ENCODE measurements at regions not wholly inside any gene's neighbourhood (a gene's known extent, or its start where the extent isn't known, plus 50 kb on each side); places are given as distances from the start of the nearest gene placed in this dataset.
"Not testable (repeated sequence)": the region's sequence is repeated elsewhere in the genome, so short reads cannot be mapped to it uniquely, and the experiment has no call there.

DNA sequence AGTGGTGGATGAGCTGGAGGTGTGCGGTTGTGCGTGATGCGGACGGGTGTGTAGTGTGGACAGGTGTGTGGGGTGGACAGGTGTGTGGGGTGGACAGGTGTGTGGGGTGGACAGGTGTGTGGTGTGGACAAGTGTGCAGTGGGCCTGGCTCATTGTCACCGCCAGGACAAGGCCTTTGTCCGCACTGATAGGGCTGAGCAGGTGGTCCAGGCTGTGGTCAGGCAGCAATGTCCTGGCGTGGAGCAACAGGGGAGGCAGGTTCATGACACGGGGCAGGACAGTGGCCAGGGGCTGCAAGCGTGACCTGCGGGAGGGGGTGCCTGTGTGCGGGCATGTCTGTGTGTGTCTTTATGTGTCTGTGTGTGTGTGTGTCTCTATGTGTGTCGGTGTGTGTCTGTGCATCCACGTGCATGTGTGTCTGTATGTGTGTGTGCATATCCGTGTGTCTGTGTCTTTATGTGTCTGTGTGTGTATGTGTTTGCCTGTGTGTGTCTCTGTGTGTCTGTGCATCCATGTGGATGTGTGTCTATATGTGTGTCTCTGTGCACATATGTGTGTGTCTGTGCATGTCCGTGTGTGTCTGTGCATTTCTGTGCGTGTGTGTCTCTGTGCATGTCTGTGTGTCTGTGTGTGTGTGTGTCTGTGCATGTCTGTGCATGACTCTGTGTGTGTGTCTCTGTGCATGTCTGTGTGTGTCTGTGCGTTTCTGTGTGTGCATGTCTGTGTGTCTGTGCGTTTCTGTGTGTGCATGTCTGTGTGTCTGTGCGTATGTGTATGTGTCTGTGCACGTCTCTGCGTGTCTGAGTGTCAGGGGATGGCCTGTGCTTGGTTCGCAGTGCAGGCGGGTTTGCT, 161.0 kb downstream of the TMEM121 start:
- H3K27me3 ChIP-seq (ENCODE audit: control insufficient read depth, insufficient read depth, low read length); H3K4me1 ChIP-seq (ENCODE audit: control insufficient read depth, insufficient read depth, low read length); H3K4me3 ChIP-seq (ENCODE audit: low read length); DNase-seq; H3K36me3 ChIP-seq (ENCODE audit: control insufficient read depth, insufficient read depth, low read length); H3K27ac ChIP-seq (ENCODE audit: low read length): not testable (repeated sequence)
- WGBS (ENCODE audit: insufficient coverage, low lambda C conversion rate), result no CpG with 5 or more reads among the region's 23 CpGs
- H3K9me3 ChIP-seq (ENCODE audit: control insufficient read depth, low read depth, low read length), result peaks cover 59% of the 10 kb centered on the region

DNA sequence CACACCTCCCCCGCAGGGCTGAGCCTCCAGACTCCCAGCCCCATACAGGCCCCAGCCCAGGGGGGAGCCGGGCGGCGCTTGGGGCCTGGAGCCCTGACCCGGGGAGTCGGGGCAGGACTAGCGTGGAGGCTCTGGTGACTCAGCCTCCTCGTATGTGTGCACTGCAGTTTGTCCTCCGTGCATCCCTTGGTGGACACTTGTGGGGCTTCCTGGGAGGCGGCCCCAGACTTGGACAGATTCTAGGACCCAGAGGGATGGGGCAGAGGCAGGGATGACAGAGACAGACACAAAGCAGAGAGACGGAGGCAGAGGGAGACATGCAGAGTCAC, 161.6 kb downstream of the TMEM121 start:
- not testable (repeated sequence) for DNase-seq; H3K4me1 ChIP-seq (ENCODE audit: control insufficient read depth, insufficient read depth, low read length); H3K27me3 ChIP-seq (ENCODE audit: control insufficient read depth, insufficient read depth, low read length); H3K4me3 ChIP-seq (ENCODE audit: low read length); H3K36me3 ChIP-seq (ENCODE audit: control insufficient read depth, insufficient read depth, low read length); H3K27ac ChIP-seq (ENCODE audit: low read length)
- no CpG with 5 or more reads among the region's 11 CpGs for WGBS (ENCODE audit: insufficient coverage, low lambda C conversion rate)
- peaks cover 57% of the 10 kb centered on the region for H3K9me3 ChIP-seq (ENCODE audit: control insufficient read depth, low read depth, low read length)

DNA sequence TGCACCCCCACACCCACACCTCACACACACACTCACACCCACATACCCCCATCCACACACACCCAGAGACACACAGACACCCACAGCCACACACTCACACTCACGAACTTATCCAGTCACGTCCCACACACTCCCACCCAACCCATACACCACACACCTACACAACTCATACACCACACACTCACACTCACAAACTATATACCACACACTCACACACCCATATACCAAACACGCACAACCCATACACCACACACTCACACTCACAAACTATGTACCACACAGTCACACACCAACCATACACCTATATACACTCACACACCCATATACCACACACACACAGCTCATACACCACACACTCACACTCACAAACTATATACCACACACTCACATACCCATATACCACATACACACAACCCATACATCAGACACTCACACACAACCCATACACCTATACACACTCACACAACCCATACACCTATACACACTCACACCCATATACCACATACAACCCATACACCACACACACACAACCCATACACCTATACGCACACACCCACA, 162.4 kb downstream of the TMEM121 start:
- H3K27me3 ChIP-seq (ENCODE audit: control insufficient read depth, insufficient read depth, low read length); DNase-seq; H3K4me1 ChIP-seq (ENCODE audit: control insufficient read depth, insufficient read depth, low read length); H3K36me3 ChIP-seq (ENCODE audit: control insufficient read depth, insufficient read depth, low read length); H3K27ac ChIP-seq (ENCODE audit: low read length); H3K4me3 ChIP-seq (ENCODE audit: low read length): not testable (repeated sequence)
- H3K9me3 ChIP-seq (ENCODE audit: control insufficient read depth, low read depth, low read length), result peaks cover 53% of the 10 kb centered on the region
- 89% methylated on average over 1 of the region's 4 CpGs for WGBS (ENCODE audit: insufficient coverage, low lambda C conversion rate)

DNA sequence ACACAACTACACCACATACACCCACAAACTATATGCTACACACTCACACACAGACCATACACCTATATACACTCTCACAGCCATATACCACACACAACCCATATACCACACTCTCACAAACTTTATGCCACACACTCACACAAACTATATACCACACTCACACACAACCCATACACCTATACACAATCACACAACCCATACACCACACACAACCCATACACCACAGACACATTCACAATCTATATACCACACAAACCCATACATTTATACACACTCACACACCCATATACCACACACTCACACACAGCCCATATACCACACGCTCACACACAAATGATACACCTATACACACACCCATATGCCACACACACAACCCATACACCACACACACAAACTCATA, 163.3 kb downstream of the TMEM121 start:
- H3K27me3 ChIP-seq (ENCODE audit: control insufficient read depth, insufficient read depth, low read length), result no peaks in the 10 kb centered on the region
- H3K27ac ChIP-seq (ENCODE audit: low read length), result no peak overlapping the region
- no peaks in the 10 kb centered on the region for H3K36me3 ChIP-seq (ENCODE audit: control insufficient read depth, insufficient read depth, low read length)
- no peak overlapping the region for H3K4me3 ChIP-seq (ENCODE audit: low read length)
- no CpG with 5 or more reads among the region's 1 CpG for WGBS (ENCODE audit: insufficient coverage, low lambda C conversion rate)
- peaks cover 57% of the 10 kb centered on the region for H3K9me3 ChIP-seq (ENCODE audit: control insufficient read depth, low read depth, low read length)
- no peak for DNase-seq
- no peaks in the 10 kb centered on the region for H3K4me1 ChIP-seq (ENCODE audit: control insufficient read depth, insufficient read depth, low read length)

DNA sequence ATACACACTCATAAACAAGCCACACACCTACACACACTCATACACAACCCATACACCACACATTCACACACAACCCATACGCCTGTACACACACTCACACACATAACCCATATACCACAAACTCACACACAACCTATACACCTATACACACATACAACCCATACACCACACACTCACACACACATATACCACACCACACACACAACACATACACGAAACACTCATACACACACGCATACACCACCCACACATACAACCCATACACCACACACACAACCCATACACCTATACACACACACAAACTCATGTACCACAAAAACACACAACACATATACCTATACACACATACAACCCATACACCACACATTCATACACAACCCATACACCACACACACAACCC, 164.3 kb downstream of the TMEM121 start:
- no peak for DNase-seq
- no peak overlapping the region for H3K27ac ChIP-seq (ENCODE audit: low read length)

DNA sequence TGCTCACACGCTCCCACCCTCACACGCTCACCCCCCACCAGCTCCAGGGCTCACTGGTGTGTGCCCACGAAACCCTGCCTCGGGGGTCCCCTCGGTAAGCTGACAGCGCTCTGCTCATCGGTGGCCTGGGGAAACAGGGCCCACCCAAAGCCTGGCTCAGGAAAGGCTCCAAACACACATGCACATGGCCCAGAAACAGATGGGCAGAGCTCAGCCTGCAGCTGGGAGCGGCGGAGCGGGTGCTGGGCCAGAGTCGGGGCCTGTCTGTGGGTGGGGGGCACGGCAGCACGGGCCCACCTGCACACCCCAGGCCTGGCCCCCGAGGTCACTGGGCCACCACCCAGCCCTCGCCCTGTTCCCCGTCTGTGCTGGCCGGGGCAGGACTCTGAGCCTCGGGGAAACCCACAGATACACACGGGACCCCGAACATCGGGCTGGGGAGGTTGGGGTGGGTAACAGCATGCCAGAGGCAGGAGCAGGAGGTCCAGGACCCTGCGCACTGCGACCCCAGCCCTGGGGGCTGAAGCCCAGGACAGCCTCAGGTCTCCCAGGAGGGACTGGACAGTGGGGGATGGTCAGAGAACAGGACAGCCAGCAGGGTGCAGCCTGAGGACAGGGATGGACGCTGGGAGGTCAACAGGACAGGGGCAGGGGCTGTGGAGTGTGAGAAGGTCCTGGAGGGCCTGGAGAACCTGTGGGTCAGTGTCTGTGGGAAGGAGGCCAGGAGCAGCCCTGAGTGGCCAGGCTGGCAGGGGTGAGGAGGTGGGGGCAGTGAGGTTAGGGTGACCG, 165.1 kb downstream of the TMEM121 start:
- H3K27ac ChIP-seq (ENCODE audit: low read length); DNase-seq; H3K4me1 ChIP-seq (ENCODE audit: control insufficient read depth, insufficient read depth, low read length); H3K36me3 ChIP-seq (ENCODE audit: control insufficient read depth, insufficient read depth, low read length); H3K4me3 ChIP-seq (ENCODE audit: low read length); H3K27me3 ChIP-seq (ENCODE audit: control insufficient read depth, insufficient read depth, low read length): not testable (repeated sequence)
- no CpG with 5 or more reads among the region's 25 CpGs for WGBS (ENCODE audit: insufficient coverage, low lambda C conversion rate)
- H3K9me3 ChIP-seq (ENCODE audit: control insufficient read depth, low read depth, low read length), result peaks cover 57% of the 10 kb centered on the region

More for the DNA sequence above, 164.3 kb downstream of the TMEM121 start:
- H3K4me1 ChIP-seq (ENCODE audit: control insufficient read depth, insufficient read depth, low read length), result no peaks in the 10 kb centered on the region
- H3K9me3 ChIP-seq (ENCODE audit: control insufficient read depth, low read depth, low read length), result peaks cover 58% of the 10 kb centered on the region
- no peaks in the 10 kb centered on the region for H3K36me3 ChIP-seq (ENCODE audit: control insufficient read depth, insufficient read depth, low read length)
- WGBS (ENCODE audit: insufficient coverage, low lambda C conversion rate), result 100% methylated on average over 1 of the region's 3 CpGs
- no peak overlapping the region for H3K4me3 ChIP-seq (ENCODE audit: low read length)
- H3K27me3 ChIP-seq (ENCODE audit: control insufficient read depth, insufficient read depth, low read length), result no peaks in the 10 kb centered on the region

DNA sequence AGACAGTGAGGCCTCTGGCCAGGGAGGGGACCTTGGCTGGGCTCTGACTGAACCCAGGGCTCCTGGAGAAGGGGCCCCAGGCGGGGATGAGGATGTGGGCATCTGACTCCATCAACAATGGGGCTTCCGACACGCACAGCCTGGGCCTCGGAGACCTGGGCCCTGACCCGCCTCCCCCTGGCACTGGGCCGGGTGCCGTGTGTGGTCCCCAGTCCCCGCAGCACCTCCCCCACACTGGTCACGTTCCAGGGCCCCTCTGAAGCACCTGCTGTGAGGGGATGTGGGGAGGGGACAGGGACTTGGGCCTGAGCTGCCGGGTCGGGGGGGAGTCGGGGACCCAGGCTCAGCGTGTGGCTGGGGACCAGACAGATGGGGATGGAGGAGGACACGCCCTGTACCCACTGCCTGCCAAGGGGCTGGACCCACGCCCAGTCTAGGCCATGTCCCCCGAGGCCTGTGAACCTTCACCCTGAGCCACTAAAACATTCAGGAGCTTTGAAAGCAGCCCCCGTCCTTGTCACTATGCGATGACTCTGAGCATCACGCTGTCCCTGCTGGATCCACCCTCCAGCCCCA, 165.8 kb downstream of the TMEM121 start:
- H3K9me3 ChIP-seq (ENCODE audit: control insufficient read depth, low read depth, low read length), result peaks cover 53% of the 10 kb centered on the region
- not testable (repeated sequence) for H3K27ac ChIP-seq (ENCODE audit: low read length); H3K4me1 ChIP-seq (ENCODE audit: control insufficient read depth, insufficient read depth, low read length); DNase-seq; H3K27me3 ChIP-seq (ENCODE audit: control insufficient read depth, insufficient read depth, low read length); H3K36me3 ChIP-seq (ENCODE audit: control insufficient read depth, insufficient read depth, low read length); H3K4me3 ChIP-seq (ENCODE audit: low read length)
- no CpG with 5 or more reads among the region's 19 CpGs for WGBS (ENCODE audit: insufficient coverage, low lambda C conversion rate)

DNA sequence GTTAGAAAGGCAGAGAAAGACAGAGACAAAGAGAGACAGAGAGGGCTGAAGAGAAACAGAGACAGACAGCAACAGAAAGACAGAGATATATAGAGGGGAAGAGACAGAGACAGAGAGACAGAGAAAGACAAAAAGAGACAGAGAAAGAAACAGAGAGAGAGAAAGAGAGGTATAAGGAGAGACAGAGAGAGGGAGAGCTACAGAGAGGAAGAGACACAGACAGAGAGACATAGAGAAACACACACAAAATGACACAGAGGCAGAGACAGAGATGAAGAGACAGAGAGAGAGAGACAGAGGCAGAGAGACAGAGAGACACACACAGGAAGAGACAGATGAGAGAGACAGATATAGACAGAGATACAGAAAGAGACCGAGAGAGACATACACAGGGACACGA, 168.6 kb downstream of the TMEM121 start:
- H3K27ac ChIP-seq (ENCODE audit: low read length), result no peak overlapping the region
- no peaks in the 10 kb centered on the region for H3K36me3 ChIP-seq (ENCODE audit: control insufficient read depth, insufficient read depth, low read length)
- peaks cover 35% of the 10 kb centered on the region for H3K9me3 ChIP-seq (ENCODE audit: control insufficient read depth, low read depth, low read length)
- H3K4me3 ChIP-seq (ENCODE audit: low read length), result no peak overlapping the region
- DNase-seq, result no peak
- no peaks in the 10 kb centered on the region for H3K27me3 ChIP-seq (ENCODE audit: control insufficient read depth, insufficient read depth, low read length)
- WGBS (ENCODE audit: insufficient coverage, low lambda C conversion rate), result no CpG with 5 or more reads among the region's 2 CpGs
- H3K4me1 ChIP-seq (ENCODE audit: control insufficient read depth, insufficient read depth, low read length), result no peaks in the 10 kb centered on the region

DNA sequence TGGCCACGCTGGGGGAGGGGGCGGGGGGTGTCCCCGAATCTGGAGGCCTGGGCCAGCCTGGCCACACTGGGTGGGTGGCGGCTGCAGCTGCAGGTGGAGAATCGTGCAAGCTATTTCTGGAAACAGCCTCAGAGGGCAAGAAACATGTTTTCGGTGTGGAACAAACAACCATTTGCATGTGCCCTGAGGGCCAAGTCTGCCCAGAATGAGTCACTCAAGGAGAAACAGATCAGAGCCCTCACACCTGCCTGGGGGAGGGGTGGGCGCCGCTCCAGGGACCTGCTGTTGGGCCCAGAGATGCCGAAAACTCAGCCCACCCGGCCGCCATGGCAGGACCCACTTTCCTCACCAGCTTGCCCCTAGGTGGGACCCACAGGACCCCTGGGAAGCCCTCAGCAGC, 170.0 kb downstream of the TMEM121 start:
- WGBS (ENCODE audit: insufficient coverage, low lambda C conversion rate), result no CpG with 5 or more reads among the region's 11 CpGs
- not testable (repeated sequence) for H3K4me1 ChIP-seq (ENCODE audit: control insufficient read depth, insufficient read depth, low read length); DNase-seq; H3K27ac ChIP-seq (ENCODE audit: low read length); H3K36me3 ChIP-seq (ENCODE audit: control insufficient read depth, insufficient read depth, low read length); H3K27me3 ChIP-seq (ENCODE audit: control insufficient read depth, insufficient read depth, low read length); H3K4me3 ChIP-seq (ENCODE audit: low read length)
- H3K9me3 ChIP-seq (ENCODE audit: control insufficient read depth, low read depth, low read length), result peaks cover 28% of the 10 kb centered on the region

DNA sequence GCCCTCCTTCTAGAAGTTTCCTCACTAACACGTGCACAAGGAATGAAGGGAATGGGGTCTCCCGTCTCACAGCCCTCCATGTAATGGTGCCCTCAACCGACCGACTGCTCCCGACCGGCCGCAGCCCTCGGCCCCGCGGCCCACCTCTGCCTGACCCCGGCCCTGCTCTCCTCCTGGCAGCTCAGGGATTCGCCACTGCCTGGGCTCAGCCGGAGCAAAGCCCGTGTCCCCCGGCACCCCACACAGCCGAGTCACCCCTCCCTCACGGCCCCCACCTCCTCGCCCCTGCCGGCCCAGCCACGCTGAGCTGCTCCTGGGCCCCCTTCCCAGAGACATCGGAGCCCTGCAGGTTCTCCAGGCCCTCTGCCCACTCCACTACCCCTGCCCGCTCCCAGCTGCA, 171.0 kb downstream of the TMEM121 start:
- not testable (repeated sequence) for DNase-seq; H3K27me3 ChIP-seq (ENCODE audit: control insufficient read depth, insufficient read depth, low read length); H3K27ac ChIP-seq (ENCODE audit: low read length); H3K4me1 ChIP-seq (ENCODE audit: control insufficient read depth, insufficient read depth, low read length); H3K4me3 ChIP-seq (ENCODE audit: low read length); H3K36me3 ChIP-seq (ENCODE audit: control insufficient read depth, insufficient read depth, low read length)
- peaks cover 27% of the 10 kb centered on the region for H3K9me3 ChIP-seq (ENCODE audit: control insufficient read depth, low read depth, low read length)
- no CpG with 5 or more reads among the region's 22 CpGs for WGBS (ENCODE audit: insufficient coverage, low lambda C conversion rate)

Measured in large intestine (tissue), 3 donors.